Ovary (tissue), 3 donors: ENCODE measurements at regions not wholly inside any gene's neighbourhood (a gene's known extent, or its start where the extent isn't known, plus 50 kb on each side); places are given as distances from the start of the nearest gene placed in this dataset.

ENCODE experiments used
- POLR2A ChIP-seq: fragments of 450-650 bp; IDR thresholded peaks from one replicate; pipeline ENCODE4 v1.6.1; 2017; ENCODE audit warnings: antibody characterized with exemption, mild to moderate bottlenecking, moderate library complexity
- TF ChIP-seq, protein P1 (sequence below), 3 donors: fragments of 450-650 bp in 2 of 3; fragments of 200-600 bp in 1 of 3; IDR thresholded peaks; one replicate each; pipeline versions ENCODE4 v1.5.1 to v1.8.0; 2016 to 2022; ENCODE audit warnings: antibody characterized with exemption in 3 of 3, mild to moderate bottlenecking in 1 of 3
- donor health status: DM: no; HTN: no; CAD: no.

GRCh38 chr13:106259928-106260327 lies 275.5 kb downstream of the EFNB2 start:
- TF ChIP-seq, protein P1, sequence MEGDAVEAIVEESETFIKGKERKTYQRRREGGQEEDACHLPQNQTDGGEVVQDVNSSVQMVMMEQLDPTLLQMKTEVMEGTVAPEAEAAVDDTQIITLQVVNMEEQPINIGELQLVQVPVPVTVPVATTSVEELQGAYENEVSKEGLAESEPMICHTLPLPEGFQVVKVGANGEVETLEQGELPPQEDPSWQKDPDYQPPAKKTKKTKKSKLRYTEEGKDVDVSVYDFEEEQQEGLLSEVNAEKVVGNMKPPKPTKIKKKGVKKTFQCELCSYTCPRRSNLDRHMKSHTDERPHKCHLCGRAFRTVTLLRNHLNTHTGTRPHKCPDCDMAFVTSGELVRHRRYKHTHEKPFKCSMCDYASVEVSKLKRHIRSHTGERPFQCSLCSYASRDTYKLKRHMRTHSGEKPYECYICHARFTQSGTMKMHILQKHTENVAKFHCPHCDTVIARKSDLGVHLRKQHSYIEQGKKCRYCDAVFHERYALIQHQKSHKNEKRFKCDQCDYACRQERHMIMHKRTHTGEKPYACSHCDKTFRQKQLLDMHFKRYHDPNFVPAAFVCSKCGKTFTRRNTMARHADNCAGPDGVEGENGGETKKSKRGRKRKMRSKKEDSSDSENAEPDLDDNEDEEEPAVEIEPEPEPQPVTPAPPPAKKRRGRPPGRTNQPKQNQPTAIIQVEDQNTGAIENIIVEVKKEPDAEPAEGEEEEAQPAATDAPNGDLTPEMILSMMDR (IDR thresholded peaks at IDR 0.05) = no peak
- no peak for TF ChIP-seq POLR2A
